Transverse colon (tissue), 4 donors: ENCODE measurements at regions not wholly inside any gene's neighbourhood (a gene's known extent, or its start where the extent isn't known, plus 50 kb on each side); places are given as distances from the start of the nearest gene placed in this dataset.

Experiments
- CTCF ChIP-seq, 5 experiments: fragments of 200-600 bp in 3 of 5; fragments of 450-650 bp in 2 of 5; sonication (generic) in 3 of 5; IDR thresholded peaks; 1 replicate in 2 of 5; 2 replicates in 3 of 5; pipeline ENCODE4 v1.5.1; 2016 to 2017; ENCODE audit warnings: antibody characterized with exemption in 5 of 5, inconsistent platforms in 3 of 5, mild to moderate bottlenecking in 2 of 5, moderate library complexity in 1 of 5
- POLR2A ChIP-seq: fragments of 450-650 bp; IDR thresholded peaks from one replicate; pipeline ENCODE4 v1.6.1; 2016; ENCODE audit warnings: antibody characterized with exemption, mild to moderate bottlenecking, moderate library complexity
- POLR2AphosphoS5 ChIP-seq, 3 donors: sonication (generic); formaldehyde crosslinking; IDR thresholded peaks; one replicate each; pipeline ENCODE4 v1.6.1; 2016; ENCODE audit warnings: antibody characterized with exemption in 3 of 3

DNA sequence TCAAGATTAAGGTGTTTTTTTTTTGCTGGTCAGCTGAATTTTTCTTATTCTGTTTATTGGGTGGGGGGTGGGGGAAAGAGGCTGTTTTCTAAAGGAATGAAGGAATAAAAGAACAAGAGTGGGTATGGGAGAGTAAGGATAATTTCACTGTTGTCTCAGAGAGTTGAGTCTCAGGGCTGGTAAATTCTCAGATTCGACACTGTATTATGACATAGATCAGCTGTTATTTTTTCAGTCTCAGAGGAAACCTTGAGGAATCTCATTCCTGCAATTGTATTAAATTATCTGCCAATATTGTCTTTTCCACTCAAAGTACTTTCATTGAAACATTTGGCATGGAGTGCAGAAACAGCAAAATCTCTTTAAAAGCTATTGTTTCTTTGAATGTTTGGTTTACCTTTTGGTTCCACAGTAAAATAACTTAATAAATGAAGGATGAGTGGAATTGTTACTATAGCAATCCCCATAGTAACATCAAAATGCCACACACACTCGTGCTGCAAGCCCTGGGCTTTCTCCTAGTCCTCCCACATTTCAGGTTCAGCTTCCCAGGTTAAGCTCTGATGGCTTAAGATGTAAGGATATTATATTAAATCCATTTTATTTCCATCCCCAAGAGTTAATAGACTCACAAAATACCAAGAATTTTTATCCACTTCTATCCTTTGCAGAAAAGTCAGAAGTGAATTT lies 478.7 kb upstream of the TCF4 start:
- TF ChIP-seq CTCF (IDR thresholded peaks at IDR 0.05) (no peak), POLR2A (no peak), POLR2AphosphoS5 (IDR thresholded peaks at IDR 0.05) (no peak)
